ENCODE measurements at regions not wholly inside any gene's neighbourhood (a gene's known extent, or its start where the extent isn't known, plus 50 kb on each side); places are given as distances from the start of the nearest gene placed in this dataset.

DNA sequence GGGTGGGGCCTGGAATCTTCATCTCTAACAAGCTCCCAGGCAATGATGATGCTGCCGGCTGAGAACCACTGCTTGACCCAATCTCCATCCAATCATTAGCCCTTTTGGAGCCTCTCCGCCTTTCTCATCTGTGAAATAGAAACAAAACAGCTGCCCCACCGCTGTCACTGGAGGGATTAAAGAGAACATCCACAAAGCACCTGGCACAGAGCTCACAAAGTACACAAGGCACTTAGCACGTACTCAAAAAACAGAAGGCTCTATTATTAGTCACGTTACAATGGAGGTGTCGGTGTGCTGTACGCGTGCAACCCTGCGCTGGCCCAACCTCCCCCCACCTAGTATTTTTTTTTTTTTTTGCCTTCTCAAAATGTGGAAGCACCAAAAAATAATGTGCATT lies 213.5 kb upstream of the ARID1B start:
- H3K27me3 ChIP-seq (replicated peaks; ENCODE audit: insufficient read depth) = no peaks in the 10 kb centered on the region
- no peaks in the 10 kb centered on the region for H3K4me1 ChIP-seq (ENCODE audit: control insufficient read depth in 1 of 2, low read depth in 2 of 2)
- no peaks in the 10 kb centered on the region for H3K36me3 ChIP-seq
- H3K4me3 ChIP-seq = no peak overlapping the region
- DNase-seq (ENCODE audit: low spot score) (no peak), ATAC-seq (ENCODE audit: insufficient number of reproducible peaks, low FRiP score, low read depth) (no peak)
- no peaks in the 10 kb centered on the region for H3K9me3 ChIP-seq
- TF ChIP-seq CTCF (IDR thresholded peaks at IDR 0.05) = no peak
- H3K27ac ChIP-seq = no peak overlapping the region

GRCh38 chr6:156562636-156563035 lies 214.5 kb upstream of the ARID1B start:
- no peaks in the 10 kb centered on the region for H3K36me3 ChIP-seq
- H3K27ac ChIP-seq = no peak overlapping the region
- DNase-seq (ENCODE audit: low spot score) (no peak), ATAC-seq (ENCODE audit: insufficient number of reproducible peaks, low FRiP score, low read depth) (no peak)
- H3K4me1 ChIP-seq (ENCODE audit: control insufficient read depth in 1 of 2, low read depth in 2 of 2) = no peaks in the 10 kb centered on the region
- TF ChIP-seq CTCF (IDR thresholded peaks at IDR 0.05) = no peak
- H3K9me3 ChIP-seq = no peaks in the 10 kb centered on the region
- H3K4me3 ChIP-seq = no peak overlapping the region
- no peaks in the 10 kb centered on the region for H3K27me3 ChIP-seq (replicated peaks; ENCODE audit: insufficient read depth)

GRCh38 chr6:156562019-156562418 lies 215.2 kb upstream of the ARID1B start:
- no peaks in the 10 kb centered on the region for H3K27me3 ChIP-seq (replicated peaks; ENCODE audit: insufficient read depth)
- H3K4me3 ChIP-seq = no peak overlapping the region
- H3K36me3 ChIP-seq = no peaks in the 10 kb centered on the region
- ATAC-seq (ENCODE audit: insufficient number of reproducible peaks, low FRiP score, low read depth) = no peak
- DNase-seq (ENCODE audit: low spot score) = no peak
- TF ChIP-seq CTCF (IDR thresholded peaks at IDR 0.05) = no peak
- peaks cover 0 to 4% of the 10 kb centered on the region in 2 donors for H3K4me1 ChIP-seq (ENCODE audit: control insufficient read depth in 1 of 2, low read depth in 2 of 2)
- H3K27ac ChIP-seq = no peak overlapping the region
- no peaks in the 10 kb centered on the region for H3K9me3 ChIP-seq

DNA sequence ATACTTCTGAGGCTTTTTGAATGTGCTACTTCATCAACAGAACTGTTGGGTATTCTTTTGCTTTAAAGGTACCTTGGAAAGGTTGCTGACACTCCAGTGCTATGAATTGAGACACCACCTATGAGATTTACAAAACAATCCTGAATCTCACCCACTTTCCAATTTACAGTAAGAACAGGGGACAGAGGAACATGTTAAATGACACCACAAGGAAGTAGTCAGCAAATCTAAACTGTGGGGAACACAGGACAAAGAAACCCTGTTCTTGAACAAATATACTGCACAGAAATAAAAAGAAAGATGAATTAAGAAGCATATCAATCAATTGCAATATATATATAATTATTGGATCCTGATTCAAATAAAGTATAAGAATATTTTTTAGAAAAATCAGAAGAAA lies 216.7 kb upstream of the ARID1B start:
- ATAC-seq (ENCODE audit: insufficient number of reproducible peaks, low FRiP score, low read depth) = no peak
- no peak for TF ChIP-seq CTCF (IDR thresholded peaks at IDR 0.05)
- peaks cover 0 to 4% of the 10 kb centered on the region in 2 donors for H3K4me1 ChIP-seq (ENCODE audit: control insufficient read depth in 1 of 2, low read depth in 2 of 2)

GRCh38 chr6:156559162-156559690 lies 218.0 kb upstream of the ARID1B start:
- no peak overlapping the region for H3K4me3 ChIP-seq
- ATAC-seq (ENCODE audit: insufficient number of reproducible peaks, low FRiP score, low read depth) = no peak
- TF ChIP-seq CTCF (IDR thresholded peaks at IDR 0.05) = no peak
- H3K27ac ChIP-seq = no peak overlapping the region
- no peaks in the 10 kb centered on the region for H3K27me3 ChIP-seq (replicated peaks; ENCODE audit: insufficient read depth)
- no peak for DNase-seq (ENCODE audit: low spot score)
- H3K36me3 ChIP-seq = no peaks in the 10 kb centered on the region
- H3K9me3 ChIP-seq = no peaks in the 10 kb centered on the region
- peaks cover 0 to 4% of the 10 kb centered on the region in 2 donors for H3K4me1 ChIP-seq (ENCODE audit: control insufficient read depth in 1 of 2, low read depth in 2 of 2)

More for the DNA sequence above, 216.7 kb upstream of the ARID1B start:
- no peak for DNase-seq (ENCODE audit: low spot score)
- Histone ChIP-seq H3K36me3 (no peaks in the 10 kb centered on the region), H3K27ac (no peak overlapping the region), H3K4me3 (no peak overlapping the region), H3K9me3 (no peaks in the 10 kb centered on the region), H3K27me3 (replicated peaks; ENCODE audit: insufficient read depth) (no peaks in the 10 kb centered on the region)

All from thoracic aorta (tissue), 2 donors.